COLO829 (cell line): ENCODE measurements at regions not wholly inside any gene's neighbourhood (a gene's known extent, or its start where the extent isn't known, plus 50 kb on each side); places are given as distances from the start of the nearest gene placed in this dataset.

Source experiments
- DNase-seq: peaks from one replicate; pipeline ENCODE4 v3.0.0; 2012; ENCODE audit warnings: low spot score

DNA sequence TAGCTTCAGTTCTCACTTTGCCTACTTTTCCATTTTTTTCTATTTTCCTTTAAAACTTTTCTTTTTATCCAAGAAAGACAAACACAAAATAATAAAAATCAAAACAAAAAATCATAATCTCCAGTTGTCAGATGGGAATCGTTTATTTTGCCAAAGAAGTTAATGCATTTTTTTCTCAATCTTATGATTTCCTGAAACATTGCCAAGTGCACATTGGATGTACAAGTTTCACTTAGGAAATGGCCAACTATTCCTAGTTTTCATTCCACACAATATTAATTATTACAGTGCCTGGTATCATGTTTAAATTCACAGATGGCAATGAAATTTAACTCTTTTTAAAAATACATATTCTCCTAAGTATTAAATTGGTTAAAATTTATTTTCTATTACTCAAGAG is 1050.5 kb downstream of the TTLL7 start:
- DNase-seq = no peak

DNA sequence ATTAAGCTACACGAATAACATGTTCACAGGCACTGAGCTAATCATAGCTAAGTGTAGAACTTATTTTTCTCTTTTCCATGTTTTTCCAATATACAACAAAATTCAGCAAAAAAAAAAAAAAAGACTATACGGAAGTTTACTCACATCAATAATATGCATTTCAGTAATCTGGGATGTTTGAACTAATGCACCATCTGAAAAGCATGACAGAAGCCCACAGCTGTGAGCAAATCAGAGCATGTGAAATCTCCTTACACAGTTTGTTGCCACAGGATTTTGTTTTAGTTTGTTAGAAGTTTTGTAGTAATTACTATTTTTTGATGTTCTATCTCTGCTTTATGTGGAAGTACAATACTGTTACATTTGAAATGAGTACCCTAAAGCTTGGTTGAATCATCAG is 1051.7 kb downstream of the TTLL7 start:
- DNase-seq = no peak

DNA sequence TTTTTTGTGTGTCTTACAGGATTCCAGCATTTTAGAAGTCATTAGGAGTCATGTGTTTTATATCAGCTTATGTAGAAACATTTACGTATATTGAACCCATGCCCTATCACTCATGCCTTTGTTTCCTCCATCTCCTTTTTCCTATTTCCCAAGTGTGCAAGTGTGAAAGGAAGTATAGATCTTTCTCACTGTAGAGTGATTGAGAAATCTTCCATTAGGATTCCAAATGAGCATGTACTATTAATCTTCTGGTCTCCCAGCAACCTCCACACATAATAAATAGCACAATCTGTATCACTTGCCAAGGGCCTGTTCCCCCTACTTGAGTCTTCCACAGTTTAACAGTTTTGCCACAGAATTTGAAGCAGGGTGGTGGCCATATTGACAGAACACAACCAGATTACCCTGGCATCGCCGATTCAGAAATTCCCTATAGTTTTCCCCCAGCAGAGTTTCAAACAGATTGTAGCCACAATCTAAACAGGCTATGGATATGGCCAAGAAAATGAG is 1052.8 kb downstream of the TTLL7 start:
- no peak for DNase-seq

DNA sequence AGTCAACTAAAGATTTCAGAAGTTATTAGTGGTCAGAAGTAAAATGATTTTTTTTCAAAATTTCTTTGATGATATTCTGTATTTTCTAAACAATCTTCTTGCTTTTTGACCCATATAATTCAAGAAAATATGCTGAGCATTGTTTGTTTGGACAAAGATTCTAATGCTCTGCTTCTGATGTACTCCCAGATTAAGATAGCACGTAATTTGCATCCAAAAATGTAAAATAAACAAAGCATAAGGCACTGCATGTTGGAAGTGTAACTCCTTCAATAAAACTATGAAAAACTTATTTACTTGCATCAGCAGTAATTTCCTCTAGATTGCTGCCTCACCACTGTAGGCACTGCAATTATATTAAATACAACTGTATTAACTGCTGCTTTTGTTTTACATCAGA is 1054.1 kb downstream of the TTLL7 start:
- no peak for DNase-seq

DNA sequence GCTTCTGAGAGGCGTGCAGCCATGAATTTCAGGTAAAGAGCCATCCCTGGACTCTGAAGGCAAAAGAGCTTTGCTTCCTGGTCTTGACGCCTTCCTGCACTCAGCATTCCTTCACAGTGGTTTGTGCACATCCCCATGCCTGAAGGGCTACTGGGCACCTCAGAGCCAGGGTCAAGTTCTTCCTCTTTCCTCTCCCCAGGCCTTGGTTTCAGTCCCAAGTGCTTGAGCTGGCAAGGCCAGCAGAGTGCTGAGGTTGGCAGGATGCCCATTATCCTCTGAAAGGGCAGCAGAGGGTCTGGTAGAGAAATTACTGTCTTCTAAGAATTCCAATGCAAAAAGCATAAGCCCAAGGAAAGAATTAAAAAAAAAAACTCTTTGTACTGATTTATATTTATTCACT is 1064.9 kb downstream of the TTLL7 start:
- DNase-seq = no peak

DNA sequence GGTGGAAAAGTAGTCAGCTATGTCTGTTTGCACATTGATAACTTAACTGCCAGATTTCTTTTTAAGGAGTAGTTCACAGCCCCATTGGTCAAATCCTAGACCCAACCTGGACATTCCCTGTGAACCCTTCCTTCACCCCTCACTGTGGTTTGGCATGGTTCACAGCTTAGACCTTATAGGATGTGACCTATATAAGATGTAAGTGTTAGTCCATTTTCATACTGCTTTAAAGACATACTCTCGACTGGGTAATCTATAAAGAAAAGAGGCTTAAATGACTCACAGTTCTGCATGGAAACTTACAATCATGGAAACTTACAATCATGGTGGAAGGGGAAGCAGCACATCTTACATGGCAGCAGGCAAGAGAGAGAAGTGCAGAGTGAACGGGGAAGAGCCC is 1066.2 kb downstream of the TTLL7 start:
- DNase-seq = no peak

DNA sequence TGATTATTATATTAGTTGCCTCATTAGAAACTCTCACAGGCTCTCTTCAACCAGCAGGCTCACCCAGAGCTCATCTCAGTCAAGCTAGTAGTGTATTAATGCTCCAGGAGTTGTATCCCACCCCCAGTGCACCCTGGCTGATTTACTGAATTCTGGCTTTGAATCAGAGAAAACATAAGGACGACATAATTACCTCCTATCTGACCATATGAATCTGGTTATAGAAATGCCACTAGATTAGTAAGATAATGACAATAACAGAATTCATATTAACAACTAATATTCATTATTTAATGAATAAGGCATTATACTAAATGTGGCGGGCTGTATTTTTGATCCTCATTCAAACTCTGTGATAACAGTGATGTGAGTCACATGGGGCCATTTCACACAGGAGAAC is 1066.7 kb downstream of the TTLL7 start:
- no peak for DNase-seq

DNA sequence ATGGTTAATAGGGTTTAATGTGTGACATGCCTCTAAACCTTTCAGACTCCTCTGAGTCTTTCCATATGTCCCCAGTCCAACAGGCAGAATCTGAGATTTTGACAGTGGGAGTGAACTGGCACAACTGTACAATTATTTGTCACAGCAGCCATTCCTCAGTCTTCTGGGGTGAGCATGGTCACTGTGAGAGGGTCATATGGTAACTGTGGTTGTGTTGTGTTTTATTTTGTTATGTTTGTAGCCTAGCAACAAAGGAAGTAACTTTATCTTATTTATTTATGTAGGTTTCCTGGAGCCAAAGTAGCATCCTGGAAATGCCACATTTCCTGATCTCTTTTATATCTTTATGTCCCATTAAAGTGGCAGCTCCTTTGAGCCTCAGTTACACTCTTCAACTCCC is 1067.9 kb downstream of the TTLL7 start:
- DNase-seq = no peak

DNA sequence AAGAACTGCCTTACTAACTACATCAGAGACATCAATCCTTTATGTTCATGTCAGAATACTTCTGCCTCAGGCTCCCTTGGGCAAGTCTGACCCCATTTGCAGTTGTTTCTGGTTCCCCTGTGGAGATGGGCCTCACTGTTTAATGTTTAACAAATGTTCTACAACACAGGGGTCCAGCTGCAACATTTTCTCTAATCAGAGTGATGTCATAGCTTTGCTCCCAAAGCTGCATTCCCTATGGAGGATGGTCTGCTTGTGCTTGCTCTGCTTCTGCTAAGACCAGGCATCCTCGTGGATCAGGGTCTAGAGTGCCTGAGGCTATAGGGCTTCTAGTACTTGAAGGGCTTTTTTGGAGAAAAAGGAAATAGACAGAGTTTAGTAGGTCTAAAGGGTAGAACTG is 1071.2 kb downstream of the TTLL7 start:
- no peak for DNase-seq

DNA sequence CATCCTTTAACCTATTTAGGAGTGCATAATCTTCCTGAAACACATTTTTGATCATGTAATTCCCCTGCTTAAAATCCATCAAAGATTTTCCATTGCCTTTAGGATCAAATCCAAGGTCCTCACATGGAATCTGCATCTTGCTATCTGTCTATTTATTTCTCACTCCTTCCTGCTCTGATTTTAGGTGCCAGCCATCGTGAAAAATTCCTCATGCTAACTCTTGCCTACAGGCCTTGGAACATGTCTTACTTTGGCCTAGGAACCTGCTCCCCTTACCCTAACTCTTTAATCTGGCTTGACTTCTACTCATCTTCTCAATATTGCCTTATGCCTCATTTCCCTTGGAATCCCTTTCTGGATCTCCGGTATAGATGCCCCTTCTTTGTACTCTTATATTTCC is 1074.3 kb downstream of the TTLL7 start:
- no peak for DNase-seq

DNA sequence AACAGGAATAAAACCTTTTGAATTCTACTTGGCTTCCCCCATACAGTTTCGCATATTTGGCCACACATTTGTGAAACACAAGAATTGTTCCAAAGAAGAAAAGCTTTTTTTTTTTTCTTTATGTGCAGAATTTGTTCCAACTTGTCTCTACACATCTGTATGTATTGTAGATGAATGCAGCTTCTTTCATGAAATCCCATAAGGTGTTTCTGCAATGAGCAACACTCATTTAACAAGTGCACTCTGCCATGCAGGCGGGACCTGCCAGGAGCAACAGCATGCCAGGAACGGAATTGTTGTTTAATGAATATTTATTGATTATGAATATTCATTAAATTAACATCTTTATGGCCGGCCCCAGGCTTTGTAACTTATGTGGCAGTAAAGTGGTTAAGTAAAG is 1075.0 kb downstream of the TTLL7 start:
- no peak for DNase-seq

DNA sequence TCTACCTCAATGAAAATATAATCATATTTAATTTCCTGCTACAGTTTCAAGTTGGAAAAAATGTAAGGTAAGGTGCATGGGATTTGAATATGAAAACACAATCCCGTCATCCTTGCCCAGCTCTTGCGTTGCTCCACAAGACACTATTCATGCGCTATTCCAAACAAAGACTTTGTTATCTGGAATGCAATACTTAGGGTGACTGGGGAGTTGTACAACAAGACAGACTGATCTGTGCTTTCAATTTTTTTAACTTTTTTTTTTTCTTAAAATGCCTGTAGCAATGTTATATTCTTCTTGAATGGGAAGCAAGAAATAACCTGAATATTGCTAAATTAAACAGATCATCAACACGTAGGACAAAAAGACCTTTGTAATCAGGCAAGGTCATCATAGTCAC is 1077.2 kb downstream of the TTLL7 start:
- DNase-seq = peak; percentile 59

DNA sequence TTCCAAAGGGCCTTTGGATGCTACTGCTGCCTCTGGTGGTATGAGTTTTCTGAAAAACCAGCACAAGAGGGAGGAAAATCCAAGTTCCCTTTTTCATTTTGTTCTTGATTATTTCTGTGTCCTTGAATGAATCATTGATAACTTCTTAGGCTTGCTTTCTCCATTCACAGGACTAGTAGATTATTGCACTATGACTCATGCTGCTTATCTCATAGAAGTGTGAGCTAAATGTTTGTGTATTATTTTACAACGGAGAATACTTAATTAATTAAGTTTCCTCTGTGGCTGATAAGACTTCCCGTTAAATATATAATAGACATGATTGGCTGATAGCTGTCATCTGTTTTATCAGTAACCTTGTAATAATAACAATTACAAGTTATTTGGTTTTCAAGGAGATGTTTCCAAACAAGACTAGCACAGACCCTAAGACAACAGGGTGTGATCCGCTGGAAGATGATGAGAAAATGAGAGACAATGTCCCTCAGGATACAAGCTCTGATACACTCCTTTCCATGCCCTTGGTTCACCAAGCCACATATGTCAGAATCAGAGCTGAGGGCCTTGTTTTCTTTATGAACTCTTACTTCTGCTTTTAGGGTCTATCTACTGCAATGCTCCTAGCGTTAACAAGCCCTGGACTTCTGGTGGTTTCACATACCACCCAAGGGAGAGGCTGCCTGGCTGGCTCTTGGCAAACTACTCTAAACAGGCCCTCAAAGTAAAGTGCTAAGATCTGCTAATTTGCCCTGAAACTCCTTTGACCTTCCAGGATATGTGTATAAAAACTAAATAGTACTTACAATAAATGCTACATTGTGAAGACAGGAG is 1078.3 kb downstream of the TTLL7 start:
- peak; percentile 45 for DNase-seq

DNA sequence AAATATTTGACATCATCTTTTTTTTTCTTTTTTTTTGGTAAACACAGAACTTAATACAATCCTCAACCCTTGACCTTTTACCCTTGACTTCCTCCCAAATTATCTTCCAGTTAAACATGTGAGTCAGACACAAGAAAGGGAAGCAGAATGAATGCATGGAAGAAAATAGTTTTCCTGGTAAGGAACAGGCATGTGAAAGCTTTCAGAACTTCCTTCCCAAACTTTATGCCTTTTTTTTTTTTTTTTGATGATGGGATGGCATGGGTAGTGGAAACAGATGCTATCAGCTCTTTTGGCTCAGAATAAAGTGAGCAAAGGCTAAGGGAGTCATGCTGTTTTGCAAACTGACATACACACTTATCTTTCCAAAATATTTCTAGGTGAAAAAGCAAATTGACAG is 1079.1 kb downstream of the TTLL7 start:
- no peak for DNase-seq

DNA sequence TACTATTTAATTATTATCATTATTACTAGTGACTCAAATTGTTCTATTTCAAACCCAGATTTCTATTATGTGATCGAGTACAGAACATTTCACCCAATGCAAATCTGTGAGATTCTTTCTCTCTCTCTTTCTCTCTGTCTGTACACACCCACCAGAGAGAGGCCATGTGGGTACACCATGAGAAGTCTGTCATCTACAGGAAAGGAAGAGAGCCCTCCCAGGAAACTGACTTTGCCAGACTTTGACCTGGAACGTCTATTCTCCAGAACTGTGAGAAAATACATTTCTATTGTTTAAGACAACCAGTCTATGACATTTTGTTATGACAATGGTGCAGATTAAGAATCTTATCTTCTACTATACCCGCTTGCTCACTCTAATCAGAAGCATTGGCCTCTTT is 1091.6 kb downstream of the TTLL7 start:
- no peak for DNase-seq

DNA sequence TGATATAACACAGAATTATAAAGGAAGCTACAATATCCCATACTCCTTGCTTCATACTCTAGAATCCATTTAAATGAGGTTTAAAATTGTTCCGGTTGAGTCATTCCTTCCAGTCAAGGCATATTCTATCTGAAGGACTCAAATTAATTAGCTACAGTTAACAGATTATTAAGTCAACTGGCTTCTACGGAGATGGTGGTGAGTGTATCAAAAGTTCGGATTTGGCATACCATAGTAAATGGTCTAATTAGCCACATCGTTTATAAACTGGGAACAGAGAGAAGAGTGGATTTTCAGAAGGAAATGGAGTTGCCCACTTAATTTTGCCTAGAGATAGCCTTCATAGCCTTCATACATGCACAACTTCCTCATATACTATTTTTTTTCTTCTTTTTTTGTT is 1095.3 kb downstream of the TTLL7 start:
- no peak for DNase-seq

DNA sequence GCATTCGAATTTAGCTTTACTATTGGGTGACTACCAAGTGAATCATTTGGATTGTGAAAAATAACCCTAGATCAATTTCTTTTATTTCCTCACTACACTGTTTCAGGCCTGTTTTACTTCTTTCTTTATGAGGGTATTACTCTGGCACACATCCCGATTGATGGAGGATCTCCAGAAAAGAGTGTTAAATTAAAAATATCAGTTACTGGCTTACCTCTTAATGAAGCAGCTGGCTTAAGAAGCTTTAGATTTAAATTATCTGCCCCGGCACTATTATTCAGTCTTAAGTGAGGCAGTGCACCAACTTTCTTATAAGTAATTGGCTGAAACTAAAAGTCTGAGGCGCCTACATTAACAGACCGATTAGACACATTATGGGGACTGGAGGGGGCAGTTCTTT is 1097.4 kb downstream of the TTLL7 start:
- DNase-seq = no peak

DNA sequence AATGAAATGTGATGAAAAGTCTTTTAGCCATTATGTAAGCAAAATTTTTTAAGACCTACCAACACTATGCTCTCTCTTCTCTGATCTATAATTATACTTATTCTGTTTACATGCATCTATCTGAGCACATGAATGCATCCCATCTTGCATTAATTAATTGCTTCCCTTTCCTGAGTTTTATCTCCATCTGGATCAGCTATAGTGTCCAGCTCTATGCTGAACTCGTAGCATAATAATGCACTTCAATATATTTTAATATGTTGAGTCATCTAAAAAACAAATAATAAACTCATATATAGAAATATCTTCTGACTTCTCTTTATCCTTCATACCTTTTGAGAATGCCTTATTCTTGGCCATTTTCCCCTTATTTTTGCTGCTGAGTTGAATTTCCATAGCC is 1097.8 kb downstream of the TTLL7 start:
- no peak for DNase-seq

DNA sequence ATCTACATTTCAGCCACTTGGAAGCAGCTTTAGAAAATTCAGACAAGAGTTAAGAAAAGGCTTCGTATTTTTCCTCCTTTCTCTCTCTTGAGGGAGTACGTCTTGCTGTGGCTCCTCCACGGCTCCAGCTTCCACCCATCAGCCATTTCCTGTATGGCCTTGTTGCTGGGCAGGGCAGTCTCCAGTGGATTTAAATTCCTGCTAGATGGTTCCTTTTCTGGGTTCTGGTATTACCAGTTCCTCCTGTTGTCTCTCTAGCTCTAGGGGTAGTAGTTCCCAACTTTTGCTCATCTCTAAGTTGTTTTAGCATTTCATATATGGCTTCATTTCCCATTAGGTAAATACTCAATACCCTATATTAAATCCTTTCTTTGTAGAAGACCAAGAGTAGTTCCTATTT is 1098.3 kb downstream of the ADGRL2 start:
- no peak for DNase-seq

DNA sequence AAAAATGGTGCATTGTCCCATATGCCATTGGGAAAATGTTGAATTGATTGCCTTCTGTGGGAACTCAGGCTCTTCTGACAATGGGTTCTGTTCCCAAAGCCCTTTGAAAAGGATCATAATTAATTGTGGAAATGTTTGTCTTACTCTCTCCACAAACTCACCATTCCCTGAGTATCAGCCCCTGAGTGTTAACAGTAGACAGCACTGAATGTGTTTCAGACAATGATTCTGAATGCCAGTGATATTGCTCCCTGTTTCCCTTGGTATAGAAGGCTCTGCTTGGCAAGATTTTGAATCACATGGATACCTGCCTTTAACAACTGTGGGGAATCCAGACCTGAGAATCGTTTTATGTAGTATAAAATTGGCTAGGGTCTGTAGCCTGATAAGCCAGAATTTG is 1096.8 kb downstream of the ADGRL2 start:
- DNase-seq = no peak

DNA sequence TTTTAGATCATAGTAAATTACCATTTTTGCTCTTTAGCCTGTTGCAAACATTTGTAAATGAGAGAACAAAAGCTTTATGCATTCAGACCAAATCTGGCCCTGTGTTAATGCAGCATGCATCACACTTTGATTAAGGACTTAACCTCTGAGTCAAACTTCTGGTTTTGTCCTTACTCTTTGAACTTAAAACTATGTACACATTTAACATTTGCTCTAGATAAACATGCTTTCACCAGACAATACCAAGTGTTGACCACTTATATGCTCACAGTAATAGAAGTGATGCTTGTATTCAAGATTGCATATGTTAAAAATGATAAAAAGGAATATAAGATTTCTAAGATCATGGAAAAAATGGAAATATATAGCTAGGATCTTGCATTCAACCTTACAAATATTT is 1095.3 kb downstream of the ADGRL2 start:
- no peak for DNase-seq

DNA sequence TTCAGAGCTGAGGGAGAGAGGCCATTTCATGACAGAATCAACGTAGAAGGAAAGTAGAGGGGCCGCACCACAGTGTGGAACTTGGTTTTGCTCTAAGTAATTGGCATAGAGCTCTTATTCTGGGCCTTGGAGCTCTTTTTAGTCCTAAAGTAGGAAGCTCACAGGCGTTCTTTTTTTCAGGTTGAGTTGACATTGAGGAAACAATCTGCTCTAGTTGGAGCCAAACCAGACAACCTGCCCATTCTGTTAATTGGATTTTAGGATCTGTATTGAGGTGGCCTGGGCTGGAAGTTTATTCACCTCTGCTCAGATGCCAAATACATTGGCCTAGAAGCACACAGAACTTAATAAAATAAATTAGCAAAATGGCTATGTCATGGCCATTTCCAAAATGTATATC is 1093.9 kb downstream of the ADGRL2 start:
- no peak for DNase-seq

DNA sequence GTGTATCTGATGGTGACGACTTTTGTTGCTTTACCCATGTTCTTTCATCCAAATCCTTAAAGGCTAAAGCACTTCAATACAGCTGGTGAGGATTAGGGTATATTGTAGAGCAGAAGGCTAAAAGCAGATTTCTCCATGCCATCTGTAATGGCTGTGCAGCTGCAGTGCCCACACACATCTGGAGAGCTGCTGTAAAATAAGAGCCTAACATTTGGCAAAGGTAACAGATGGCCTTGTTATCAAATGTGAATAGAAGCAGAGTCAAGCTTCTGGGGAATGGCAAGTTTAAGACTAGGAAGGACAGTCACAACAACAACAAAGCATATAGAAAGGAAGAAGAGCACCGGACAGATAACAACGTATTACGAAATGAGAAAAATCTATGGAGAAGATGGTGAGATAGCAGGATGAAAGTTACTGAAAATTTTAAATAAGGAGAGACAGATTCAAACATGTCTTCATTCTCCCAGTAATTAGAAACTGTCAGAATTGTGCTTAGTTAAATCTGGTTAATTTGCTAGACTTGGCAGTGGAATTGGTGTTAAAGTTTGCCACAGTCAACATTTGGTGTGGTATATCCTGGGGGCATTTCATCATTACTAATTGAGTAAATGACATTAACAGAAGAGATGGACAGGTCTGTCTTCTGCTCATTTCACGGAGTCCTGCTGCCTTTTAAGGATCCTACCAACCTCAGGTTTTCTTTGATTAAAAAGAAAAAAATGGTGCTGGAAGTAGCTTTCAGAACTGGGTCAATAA is 1093.2 kb downstream of the ADGRL2 start:
- DNase-seq = no peak

DNA sequence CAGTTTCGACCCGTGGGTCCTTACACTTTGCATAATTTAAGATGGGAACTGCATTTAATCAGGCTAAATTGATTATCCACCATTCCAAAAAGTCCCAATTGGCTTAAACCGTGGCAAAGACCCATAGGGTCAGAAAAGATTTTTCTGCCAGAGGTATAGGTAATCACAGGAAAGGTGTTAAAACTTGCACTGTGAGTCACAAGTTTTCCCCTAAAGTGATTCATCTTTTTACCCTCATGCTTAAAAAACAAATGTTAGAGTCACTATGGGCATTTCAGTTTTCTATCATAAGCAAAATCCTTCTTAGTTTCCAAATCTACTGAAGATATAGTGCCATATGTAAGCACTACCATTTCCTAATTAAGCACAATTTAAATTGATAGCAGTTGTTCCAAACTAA is 1079.8 kb downstream of the ADGRL2 start:
- DNase-seq = no peak
